Suprapubic skin (tissue), 4 donors: ENCODE measurements at regions not wholly inside any gene's neighbourhood (a gene's known extent, or its start where the extent isn't known, plus 50 kb on each side); places are given as distances from the start of the nearest gene placed in this dataset.
"Not testable (repeated sequence)": the region's sequence is repeated elsewhere in the genome, so short reads cannot be mapped to it uniquely, and the experiment has no call there.

ENCODE experiments used
- DNase-seq, 2 donors: peaks; one replicate each; pipeline ENCODE4 v3.0.0-alpha.2; 2019; ENCODE audit warnings: low spot score in 2 of 2
- H3K27ac ChIP-seq: fragments of 200-600 bp; sonication (generic); one replicate; pipeline ENCODE4 v1.5.1; 2019
- H3K27me3 ChIP-seq: fragments of 200-600 bp; sonication (generic); one replicate; pipeline ENCODE4 v1.5.1; 2019
- H3K36me3 ChIP-seq: fragments of 200-600 bp; sonication (generic); one replicate; pipeline ENCODE4 v1.5.1; 2019
- H3K4me1 ChIP-seq: fragments of 200-600 bp; sonication (generic); one replicate; pipeline ENCODE4 v1.5.1; 2019
- H3K4me3 ChIP-seq: fragments of 200-600 bp; sonication (generic); one replicate; pipeline ENCODE4 v1.5.1; 2019; ENCODE audit warnings: mild to moderate bottlenecking
- H3K9me3 ChIP-seq: fragments of 200-600 bp; sonication (generic); one replicate; pipeline ENCODE4 v1.5.1; 2019
- CTCF ChIP-seq, 2 donors: fragments of 200-600 bp in 1 of 2; fragments of 450-650 bp in 1 of 2; sonication (generic) in 1 of 2; IDR thresholded peaks; one replicate each; pipeline ENCODE4 v1.5.1; 2016 to 2019; ENCODE audit warnings: antibody characterized with exemption in 2 of 2, mild to moderate bottlenecking in 1 of 2, moderate library complexity in 1 of 2
- EP300 ChIP-seq: sonication (generic); formaldehyde crosslinking; IDR thresholded peaks from one replicate; pipeline ENCODE4 v1.6.1; 2017; ENCODE audit warnings: antibody characterized with exemption
- POLR2A ChIP-seq, 2 donors: fragments of 450-650 bp; IDR thresholded peaks; one replicate each; pipeline ENCODE4 v1.6.1; 2017; ENCODE audit warnings: antibody characterized with exemption in 2 of 2, mild to moderate bottlenecking in 2 of 2, moderate library complexity in 2 of 2
- POLR2AphosphoS5 ChIP-seq, 3 donors: sonication (generic); formaldehyde crosslinking; IDR thresholded peaks; one replicate each; pipeline ENCODE4 v1.6.1; 2017; ENCODE audit warnings: antibody characterized with exemption in 3 of 3
- WGBS: methylation state at CpG from one replicate; pipeline ENCODE4 v1.1.5; 2018; 5-methylcytosine and 5-hydroxymethylcytosine counted together

GRCh38 chr1:197994907-197995407 is 77.8 kb downstream of the LHX9 start:
- WGBS: 85% methylated on average over 7 of the region's 7 CpGs
- DNase-seq: no peak
- H3K27ac ChIP-seq: no peak overlapping the region
- no peaks in the 10 kb centered on the region for H3K36me3 ChIP-seq
- H3K27me3 ChIP-seq: no peaks in the 10 kb centered on the region
- H3K4me1 ChIP-seq: no peaks in the 10 kb centered on the region
- no peaks in the 10 kb centered on the region for H3K9me3 ChIP-seq
- TF ChIP-seq EP300 (no peak), POLR2A (IDR thresholded peaks at IDR 0.05) (no peak), POLR2AphosphoS5 (IDR thresholded peaks at IDR 0.05) (no peak), CTCF (IDR thresholded peaks at IDR 0.05) (no peak)
- H3K4me3 ChIP-seq: no peak overlapping the region

DNA sequence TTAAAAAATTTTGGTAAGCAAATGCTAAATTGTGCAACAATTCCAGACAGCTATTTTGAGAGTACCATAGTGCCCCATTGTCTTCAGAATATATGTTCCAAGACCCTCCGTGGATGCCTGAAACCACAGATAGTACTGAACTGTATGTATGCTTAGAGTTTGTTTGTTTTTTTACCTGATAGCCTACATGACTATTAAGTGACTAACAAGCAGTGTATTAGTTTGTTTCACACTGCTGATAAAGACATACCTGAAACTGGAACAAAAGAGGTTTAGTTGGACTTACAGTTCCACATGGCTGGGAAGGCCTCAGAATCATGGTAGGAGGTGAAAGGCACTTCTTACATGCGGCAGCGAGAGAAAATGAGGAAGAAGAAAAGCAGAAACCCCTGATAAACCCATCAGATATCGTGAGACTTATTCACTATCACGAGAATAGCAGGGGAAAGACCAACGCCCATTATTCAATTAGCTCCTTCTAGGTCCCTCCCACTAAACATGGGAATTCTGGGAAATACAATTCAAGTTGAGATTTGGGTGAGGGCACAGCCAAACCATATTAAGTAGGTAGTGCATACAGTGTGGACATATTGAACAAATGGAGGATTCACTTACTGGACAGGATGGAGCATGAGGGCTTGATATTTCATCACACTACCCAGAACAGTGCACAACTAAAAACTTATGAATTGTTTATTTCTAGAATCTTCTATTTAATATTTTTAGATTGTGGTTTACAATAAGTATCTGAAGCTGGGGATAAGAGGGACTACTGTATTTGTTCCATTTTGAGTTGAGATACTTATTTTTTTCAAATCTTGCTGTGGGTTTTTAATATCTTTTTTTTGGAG is 78.5 kb downstream of the LHX9 start:
- Histone ChIP-seq H3K4me3 (no peak overlapping the region), H3K27ac (no peak overlapping the region), H3K36me3 (no peaks in the 10 kb centered on the region), H3K4me1 (no peaks in the 10 kb centered on the region), H3K9me3 (no peaks in the 10 kb centered on the region), H3K27me3 (no peaks in the 10 kb centered on the region)
- DNase-seq: no peak
- WGBS: 84% methylated on average over 6 of the region's 6 CpGs
- TF ChIP-seq POLR2AphosphoS5 (IDR thresholded peaks at IDR 0.05): no peak

- not testable (repeated sequence) for H3K27ac ChIP-seq, H3K36me3 ChIP-seq, DNase-seq, H3K9me3 ChIP-seq, H3K4me1 ChIP-seq, H3K4me3 ChIP-seq, H3K27me3 ChIP-seq
- WGBS: 98% methylated on average over 3 of the region's 3 CpGs
Observed at GRCh38 chr1:197996259-197996512, 79.0 kb downstream of the LHX9 start.

DNA sequence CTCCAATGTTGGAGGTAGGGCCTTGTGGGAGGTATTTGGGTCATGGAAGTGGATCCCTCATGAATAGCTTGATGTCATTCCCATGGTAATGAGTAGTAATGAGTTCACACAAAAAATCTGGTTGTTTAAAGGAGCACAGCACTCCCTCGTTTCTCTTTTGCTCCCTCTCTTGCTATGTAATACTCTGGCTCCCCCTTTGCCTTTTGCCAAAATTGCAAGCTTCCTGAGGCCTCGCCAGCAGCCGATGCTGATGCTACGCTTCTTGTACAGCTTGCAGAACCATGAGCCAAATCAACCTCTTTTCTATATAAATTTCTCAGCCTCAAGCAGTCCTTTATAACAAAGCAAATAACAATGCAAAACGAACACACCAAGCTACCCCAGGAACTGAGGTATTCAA is 80.9 kb downstream of the LHX9 start:
- Histone ChIP-seq H3K4me3 (no peak overlapping the region), H3K9me3 (no peaks in the 10 kb centered on the region), H3K27me3 (no peaks in the 10 kb centered on the region), H3K27ac (no peak overlapping the region), H3K4me1 (no peaks in the 10 kb centered on the region), H3K36me3 (no peaks in the 10 kb centered on the region)
- no peak for DNase-seq
- WGBS: 62% methylated on average over 5 of the region's 5 CpGs
- TF ChIP-seq POLR2A (IDR thresholded peaks at IDR 0.05): no peak
- no peak for TF ChIP-seq POLR2AphosphoS5 (IDR thresholded peaks at IDR 0.05)
- TF ChIP-seq CTCF (IDR thresholded peaks at IDR 0.05): no peak
- TF ChIP-seq EP300: no peak

DNA sequence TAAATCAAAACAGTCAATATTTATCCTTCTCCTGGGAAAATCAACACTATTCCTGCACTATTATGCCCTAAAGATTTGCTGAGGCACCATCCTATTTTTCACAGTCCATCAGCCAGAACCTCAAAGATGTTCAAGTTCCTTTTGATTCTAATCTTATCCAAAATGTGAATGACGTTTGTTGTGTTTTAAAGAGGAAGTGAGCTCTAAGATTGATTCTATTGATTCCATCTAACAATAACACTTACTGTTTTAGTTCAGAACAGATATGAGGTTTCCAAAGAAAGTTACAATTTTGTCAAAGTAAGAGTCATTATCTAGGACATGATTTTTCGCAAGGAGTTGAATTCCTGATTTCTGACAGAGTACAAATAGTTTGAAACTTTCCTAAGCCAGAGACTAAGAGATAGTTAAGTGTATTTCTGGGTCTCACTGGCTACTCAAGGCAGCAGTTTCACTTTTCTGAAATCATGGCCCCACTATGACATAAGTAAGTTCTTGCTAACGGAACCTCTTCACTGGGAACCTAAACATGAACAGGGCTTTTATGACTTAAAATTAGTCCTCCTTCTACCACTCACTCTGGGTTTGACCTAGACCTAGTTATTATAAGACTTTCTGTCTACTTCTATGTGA is 84.7 kb downstream of the LHX9 start:
- 69% methylated on average over 3 of the region's 3 CpGs for whole genome bisulfite sequencing
- H3K9me3 ChIP-seq: no peaks in the 10 kb centered on the region
- no peak overlapping the region for H3K27ac ChIP-seq

More for the DNA sequence above, 84.7 kb downstream of the LHX9 start:
- TF ChIP-seq CTCF (IDR thresholded peaks at IDR 0.05): no peak
- TF ChIP-seq POLR2A (IDR thresholded peaks at IDR 0.05): no peak
- TF ChIP-seq EP300: no peak
- no peaks in the 10 kb centered on the region for H3K27me3 ChIP-seq
- no peaks in the 10 kb centered on the region for H3K36me3 ChIP-seq
- H3K4me3 ChIP-seq: no peak overlapping the region
- H3K4me1 ChIP-seq: no peaks in the 10 kb centered on the region
- DNase-seq: no peak
